ENCODE measurements at regions not wholly inside any gene's neighbourhood (a gene's known extent, or its start where the extent isn't known, plus 50 kb on each side); places are given as distances from the start of the nearest gene placed in this dataset.
"Not testable (repeated sequence)": the region's sequence is repeated elsewhere in the genome, so short reads cannot be mapped to it uniquely, and the experiment has no call there.

GRCh38 chr6:67775333-67775732 lies 859.7 kb upstream of the ADGRB3 start:
- Histone ChIP-seq H3K36me3 (ENCODE audit: control insufficient read depth, insufficient read depth, low read length) (no peaks in the 10 kb centered on the region), H3K4me1 (no peaks in the 10 kb centered on the region), H3K27ac (no peak overlapping the region), H2AFZ (no peak overlapping the region), H3K27me3 (ENCODE audit: control insufficient read depth, insufficient read depth, low read length) (no peaks in the 10 kb centered on the region), H3K4me3 (ENCODE audit: low read depth, low read length) (no peak overlapping the region), H3K9ac (no peak overlapping the region), H3K4me2 (ENCODE audit: low read length) (no peak overlapping the region), H3K79me2 (no peaks in the 10 kb centered on the region), H3K9me3 (ENCODE audit: control insufficient read depth, low read length) (no peaks in the 10 kb centered on the region)
- no peak for TF ChIP-seq CTCF (IDR thresholded peaks at IDR 0.05)

GRCh38 chr6:67768972-67769371 lies 866.1 kb upstream of the ADGRB3 start:
- Histone ChIP-seq H2AFZ (no peak overlapping the region), H3K79me2 (no peaks in the 10 kb centered on the region), H3K9ac (no peak overlapping the region), H3K4me3 (ENCODE audit: low read depth, low read length) (no peak overlapping the region), H3K27ac (no peak overlapping the region), H3K4me2 (ENCODE audit: low read length) (no peak overlapping the region), H3K9me3 (ENCODE audit: control insufficient read depth, low read length) (no peaks in the 10 kb centered on the region), H3K36me3 (ENCODE audit: control insufficient read depth, insufficient read depth, low read length) (no peaks in the 10 kb centered on the region), H3K27me3 (ENCODE audit: control insufficient read depth, insufficient read depth, low read length) (no peaks in the 10 kb centered on the region), H3K4me1 (no peaks in the 10 kb centered on the region)
- TF ChIP-seq CTCF (IDR thresholded peaks at IDR 0.05), result no peak

- H3K9ac ChIP-seq; H3K4me1 ChIP-seq; H2AFZ ChIP-seq; H3K9me3 ChIP-seq (ENCODE audit: control insufficient read depth, low read length); H3K36me3 ChIP-seq (ENCODE audit: control insufficient read depth, insufficient read depth, low read length); H3K27ac ChIP-seq; H3K4me3 ChIP-seq (ENCODE audit: low read depth, low read length); H3K4me2 ChIP-seq (ENCODE audit: low read length); H3K79me2 ChIP-seq; H3K27me3 ChIP-seq (ENCODE audit: control insufficient read depth, insufficient read depth, low read length): not testable (repeated sequence)
Measured at GRCh38 chr6:67767046-67767822, 867.8 kb upstream of the ADGRB3 start.

GRCh38 chr6:67766057-67766456 lies 869.0 kb upstream of the ADGRB3 start:
- no peaks in the 10 kb centered on the region for H3K27me3 ChIP-seq (ENCODE audit: control insufficient read depth, insufficient read depth, low read length)
- H3K36me3 ChIP-seq (ENCODE audit: control insufficient read depth, insufficient read depth, low read length), result no peaks in the 10 kb centered on the region
- no peaks in the 10 kb centered on the region for H3K4me1 ChIP-seq
- H3K79me2 ChIP-seq, result no peaks in the 10 kb centered on the region
- no peak for TF ChIP-seq CTCF (IDR thresholded peaks at IDR 0.05)
- no peak overlapping the region for H3K4me3 ChIP-seq (ENCODE audit: low read depth, low read length)
- no peak overlapping the region for H3K27ac ChIP-seq
- no peak overlapping the region for H3K9ac ChIP-seq
- H3K4me2 ChIP-seq (ENCODE audit: low read length), result no peak overlapping the region
- H3K9me3 ChIP-seq (ENCODE audit: control insufficient read depth, low read length), result no peaks in the 10 kb centered on the region
- H2AFZ ChIP-seq, result no peak overlapping the region

GRCh38 chr6:67759001-67759400 lies 876.1 kb upstream of the ADGRB3 start:
- Histone ChIP-seq H3K27me3 (ENCODE audit: control insufficient read depth, insufficient read depth, low read length) (no peaks in the 10 kb centered on the region), H3K4me3 (ENCODE audit: low read depth, low read length) (no peak overlapping the region), H3K4me2 (ENCODE audit: low read length) (no peak overlapping the region), H3K27ac (no peak overlapping the region), H2AFZ (no peak overlapping the region), H3K4me1 (no peaks in the 10 kb centered on the region), H3K79me2 (no peaks in the 10 kb centered on the region), H3K9ac (no peak overlapping the region), H3K36me3 (ENCODE audit: control insufficient read depth, insufficient read depth, low read length) (no peaks in the 10 kb centered on the region), H3K9me3 (ENCODE audit: control insufficient read depth, low read length) (no peaks in the 10 kb centered on the region)
- no peak for TF ChIP-seq CTCF (IDR thresholded peaks at IDR 0.05)
